ENCODE measurements at regions not wholly inside any gene's neighbourhood (a gene's known extent, or its start where the extent isn't known, plus 50 kb on each side); places are given as distances from the start of the nearest gene placed in this dataset.

- TF ChIP-seq, protein P1, sequence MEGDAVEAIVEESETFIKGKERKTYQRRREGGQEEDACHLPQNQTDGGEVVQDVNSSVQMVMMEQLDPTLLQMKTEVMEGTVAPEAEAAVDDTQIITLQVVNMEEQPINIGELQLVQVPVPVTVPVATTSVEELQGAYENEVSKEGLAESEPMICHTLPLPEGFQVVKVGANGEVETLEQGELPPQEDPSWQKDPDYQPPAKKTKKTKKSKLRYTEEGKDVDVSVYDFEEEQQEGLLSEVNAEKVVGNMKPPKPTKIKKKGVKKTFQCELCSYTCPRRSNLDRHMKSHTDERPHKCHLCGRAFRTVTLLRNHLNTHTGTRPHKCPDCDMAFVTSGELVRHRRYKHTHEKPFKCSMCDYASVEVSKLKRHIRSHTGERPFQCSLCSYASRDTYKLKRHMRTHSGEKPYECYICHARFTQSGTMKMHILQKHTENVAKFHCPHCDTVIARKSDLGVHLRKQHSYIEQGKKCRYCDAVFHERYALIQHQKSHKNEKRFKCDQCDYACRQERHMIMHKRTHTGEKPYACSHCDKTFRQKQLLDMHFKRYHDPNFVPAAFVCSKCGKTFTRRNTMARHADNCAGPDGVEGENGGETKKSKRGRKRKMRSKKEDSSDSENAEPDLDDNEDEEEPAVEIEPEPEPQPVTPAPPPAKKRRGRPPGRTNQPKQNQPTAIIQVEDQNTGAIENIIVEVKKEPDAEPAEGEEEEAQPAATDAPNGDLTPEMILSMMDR (IDR thresholded peaks at IDR 0.05; ENCODE audit: borderline replicate concordance, extremely low read depth, low read length, poor library complexity, severe bottlenecking): no peak
- no peak for TF ChIP-seq EZH2 (IDR thresholded peaks at IDR 0.05; ENCODE audit: borderline replicate concordance, low read depth, low read length, severe bottlenecking)
These were observed 536.2 kb upstream of the NRSN1 start for GRCh38 chr6:23589811-23590210.

All from DND-41 (cell line).